ENCODE measurements at regions not wholly inside any gene's neighbourhood (a gene's known extent, or its start where the extent isn't known, plus 50 kb on each side); places are given as distances from the start of the nearest gene placed in this dataset.

DNA sequence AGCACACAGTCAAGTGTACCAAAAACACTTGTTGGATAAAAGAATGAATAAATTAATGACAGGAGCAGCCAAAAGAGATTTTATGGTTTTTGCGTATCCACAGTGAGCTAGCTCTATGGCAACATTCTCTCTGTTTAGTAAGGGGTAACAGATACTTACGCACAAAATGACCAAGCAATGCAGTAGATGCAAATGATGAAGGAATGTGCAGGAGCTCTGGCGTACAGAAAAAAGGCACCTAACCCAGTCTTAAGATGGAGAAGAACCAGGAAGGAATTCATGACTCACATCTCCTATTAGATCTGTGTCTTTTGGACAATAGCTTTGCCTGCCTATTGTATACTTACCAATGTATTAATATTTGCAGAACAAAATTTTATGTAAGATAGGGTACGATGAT, 191.9 kb upstream of the PREP start:
- in situ Hi-C loops (cut with MboI; ENCODE audit: low sequenced_read_pairs) = no loop called here

DNA sequence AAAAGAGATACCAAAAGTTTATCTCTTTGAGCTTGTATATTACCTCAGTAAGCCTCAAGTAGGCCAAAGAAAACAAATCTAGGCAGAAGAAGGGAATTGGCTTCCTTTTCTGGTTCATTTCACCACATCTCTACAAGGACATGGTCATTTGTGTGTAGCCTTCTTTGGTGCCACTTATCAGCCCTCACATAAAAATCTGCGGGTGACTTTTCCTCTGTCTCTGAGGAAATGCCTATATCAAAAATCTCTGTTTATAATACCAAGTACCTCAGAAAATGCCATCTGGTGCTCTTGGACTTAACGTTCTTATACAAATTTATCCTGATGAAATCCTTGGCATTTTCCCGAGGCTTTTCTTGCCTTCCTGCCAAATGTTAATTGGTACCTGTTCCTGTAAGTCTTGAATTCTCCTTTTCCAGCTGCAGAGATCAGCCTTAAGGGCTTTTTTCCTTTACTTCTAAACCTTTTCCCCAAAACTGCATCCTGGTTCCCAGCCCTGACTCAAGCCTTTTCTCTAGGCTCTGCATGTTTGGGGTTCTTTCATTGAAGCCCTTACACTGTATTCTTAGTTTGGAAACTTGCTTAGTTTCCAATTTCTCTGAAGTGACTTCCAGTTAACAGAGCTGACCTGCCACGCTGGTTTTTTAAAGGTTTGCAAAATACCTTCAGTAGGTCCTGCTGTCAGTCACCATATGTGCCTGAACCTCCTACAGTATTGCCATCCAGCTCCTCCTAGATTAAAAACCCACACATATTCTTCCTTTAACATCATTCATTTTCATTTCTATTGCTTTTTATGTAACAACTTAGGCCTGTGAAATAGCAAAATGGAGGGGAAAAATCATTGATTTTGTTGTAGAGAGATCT, 191.2 kb upstream of the PREP start:
- in situ Hi-C loops (cut with MboI; ENCODE audit: low sequenced_read_pairs) = no loop called here

- in situ Hi-C loops (cut with MboI; ENCODE audit: low sequenced_read_pairs) = no loop called here
Observed at GRCh38 chr6:105593056-105593690, 190.3 kb upstream of the PREP start.

DNA sequence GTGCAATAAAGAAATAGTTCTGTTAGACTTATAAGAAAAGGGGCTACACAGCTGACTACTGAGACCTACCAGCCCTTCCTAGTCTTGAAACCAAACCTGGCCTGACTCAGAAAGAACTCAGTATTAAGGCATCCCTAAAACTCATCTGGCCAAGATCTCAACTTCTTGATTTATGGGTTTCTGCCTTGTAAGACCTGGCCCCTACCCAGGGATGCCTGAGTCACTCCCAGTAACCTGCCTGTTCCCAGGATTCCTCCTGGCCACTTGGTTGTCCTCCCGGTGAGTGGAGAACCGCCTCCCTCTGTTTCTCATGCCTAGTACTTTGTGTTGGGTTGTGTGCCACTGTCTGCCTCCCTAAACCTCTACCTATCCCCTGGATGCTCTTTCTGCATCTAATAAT, 189.4 kb upstream of the PREP start:
- in situ Hi-C loops (cut with MboI; ENCODE audit: low sequenced_read_pairs) = no loop called here

DNA sequence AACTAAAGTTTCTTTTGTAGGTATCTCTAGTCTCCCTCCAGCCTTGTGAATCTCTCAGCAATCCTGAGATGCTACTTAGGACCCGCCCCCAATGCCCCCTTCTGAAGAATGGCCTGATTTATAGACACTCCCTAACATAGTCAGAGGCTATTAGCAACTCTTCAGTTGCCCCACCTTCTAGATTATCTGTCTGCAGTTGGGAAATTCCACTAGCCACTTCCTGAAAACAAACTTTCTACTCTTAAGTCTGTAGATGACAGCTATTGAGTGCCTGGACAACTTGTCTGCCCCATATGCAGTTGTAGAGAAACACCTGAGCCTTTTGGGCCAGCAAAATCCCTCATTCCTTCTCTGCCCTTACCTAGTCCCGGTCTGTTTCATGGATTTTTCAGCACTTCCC, 188.2 kb upstream of the PREP start:
- in situ Hi-C loops (cut with MboI; ENCODE audit: low sequenced_read_pairs) = no loop called here

- in situ Hi-C loops (cut with MboI; ENCODE audit: low sequenced_read_pairs) = no loop called here
Observed at GRCh38 chr6:105588123-105588710, 185.3 kb upstream of the PREP start.

GRCh38 chr6:105587349-105588122, 184.7 kb upstream of the PREP start:
- in situ Hi-C loops (cut with MboI; ENCODE audit: low sequenced_read_pairs) = no loop called here

GRCh38 chr6:105578179-105578707, 175.4 kb upstream of the PREP start:
- in situ Hi-C loops (cut with MboI; ENCODE audit: low sequenced_read_pairs) = no loop called here

- in situ Hi-C loops (cut with MboI; ENCODE audit: low sequenced_read_pairs) = no loop called here
Observed at GRCh38 chr6:105573556-105573955, 170.7 kb upstream of the PREP start.

GRCh38 chr6:105573138-105573537, 170.3 kb upstream of the PREP start:
- in situ Hi-C loops (cut with MboI; ENCODE audit: low sequenced_read_pairs) = no loop called here

DNA sequence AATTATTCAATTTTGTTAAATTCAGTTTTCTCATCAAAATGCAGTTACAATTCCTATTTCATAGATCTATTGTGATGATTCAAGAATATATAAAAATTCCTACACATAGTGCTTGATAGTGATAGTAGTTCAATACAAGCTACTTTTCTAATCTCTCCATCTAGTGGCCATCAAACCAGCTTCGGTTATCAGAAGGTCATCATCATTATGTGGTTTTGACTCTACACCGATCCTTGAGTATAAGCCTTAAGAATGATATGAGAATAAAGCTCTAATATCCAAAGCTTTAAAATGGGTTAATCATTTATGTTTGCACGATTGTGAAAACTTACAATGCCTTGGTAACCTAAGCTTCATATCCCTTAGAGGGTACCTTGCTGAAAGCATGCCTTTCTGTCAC, 167.5 kb upstream of the PREP start:
- in situ Hi-C loops (cut with MboI; ENCODE audit: low sequenced_read_pairs) = no loop called here

DNA sequence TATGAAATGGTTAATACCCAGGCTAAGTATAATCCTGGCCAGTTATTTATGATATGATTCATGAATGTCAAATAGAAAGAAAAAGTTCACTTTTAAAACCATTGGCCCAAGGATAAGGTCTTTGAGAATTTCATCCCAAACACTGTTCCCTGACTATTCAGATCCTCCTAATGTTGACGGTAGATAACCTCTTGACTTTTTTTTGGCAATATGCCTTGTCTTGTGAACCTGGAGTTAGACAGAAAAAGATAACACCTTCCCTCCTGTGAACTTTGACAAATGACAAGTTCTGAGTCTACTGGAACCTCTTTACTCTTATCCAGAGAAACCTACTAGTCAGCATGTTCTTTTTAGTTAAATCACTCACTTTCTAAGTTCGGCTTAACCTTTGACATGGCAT, 166.8 kb upstream of the PREP start:
- in situ Hi-C loops (cut with MboI; ENCODE audit: low sequenced_read_pairs) = no loop called here

DNA sequence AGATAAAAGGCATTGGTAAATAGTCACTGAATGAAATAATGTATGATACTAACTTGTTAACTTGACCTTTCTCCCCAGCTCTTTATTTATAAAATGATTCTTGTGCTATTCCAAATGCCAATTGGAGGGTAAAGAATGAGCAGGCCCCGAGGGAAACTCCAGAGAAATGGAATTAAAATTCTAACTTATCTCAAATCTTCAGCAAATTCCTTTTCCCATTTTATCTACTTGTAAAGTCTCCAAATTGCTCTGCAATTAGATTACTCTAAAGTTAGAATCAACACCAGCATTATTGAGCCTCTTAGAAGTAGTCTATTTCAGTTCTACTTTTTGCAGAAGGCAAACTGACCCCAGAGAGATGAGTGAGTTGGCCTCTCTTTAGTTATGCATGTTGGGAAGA, 165.9 kb upstream of the PREP start:
- in situ Hi-C loops (cut with MboI; ENCODE audit: low sequenced_read_pairs) = no loop called here

- in situ Hi-C loops (cut with MboI; ENCODE audit: low sequenced_read_pairs) = no loop called here
Observed at GRCh38 chr6:105568142-105568541, 165.3 kb upstream of the PREP start.

- in situ Hi-C loops (cut with MboI; ENCODE audit: low sequenced_read_pairs) = no loop called here
Observed at GRCh38 chr6:105567140-105567539, 164.3 kb upstream of the PREP start.

GRCh38 chr6:105566503-105566902, 163.6 kb upstream of the PREP start:
- in situ Hi-C loops (cut with MboI; ENCODE audit: low sequenced_read_pairs) = no loop called here

GRCh38 chr6:105564121-105564902, 161.4 kb upstream of the PREP start:
- in situ Hi-C loops (cut with MboI; ENCODE audit: low sequenced_read_pairs) = no loop called here

- in situ Hi-C loops (cut with MboI; ENCODE audit: low sequenced_read_pairs) = no loop called here
Observed at GRCh38 chr6:105562027-105562426, 159.1 kb upstream of the PREP start.

- in situ Hi-C loops (cut with MboI; ENCODE audit: low sequenced_read_pairs) = no loop called here
Observed at GRCh38 chr6:105561486-105561885, 158.6 kb upstream of the PREP start.

DNA sequence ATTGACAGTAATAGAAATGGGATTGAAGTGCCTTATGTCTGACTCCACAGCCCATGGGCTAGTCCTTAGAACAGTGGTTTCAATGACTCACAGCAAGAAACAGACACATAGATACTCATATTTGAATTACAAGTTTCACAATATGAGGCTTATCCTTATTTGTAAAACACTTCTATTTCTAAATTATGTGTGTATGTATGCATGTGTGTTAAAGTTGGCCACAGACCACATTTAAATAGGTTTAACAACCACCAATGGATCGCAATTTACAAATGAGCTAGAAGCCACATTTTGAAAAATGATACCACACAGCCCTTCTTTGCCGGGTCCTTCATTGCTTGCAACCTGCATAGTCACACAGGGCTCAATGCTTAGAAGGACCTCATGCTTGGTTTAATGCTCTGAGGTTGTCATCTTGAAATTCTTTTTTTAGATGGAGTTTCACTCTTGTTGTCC, 157.8 kb upstream of the PREP start:
- in situ Hi-C loops (cut with MboI; ENCODE audit: low sequenced_read_pairs) = no loop called here
